Testis (tissue), 2 donors: ENCODE measurements at regions not wholly inside any gene's neighbourhood (a gene's known extent, or its start where the extent isn't known, plus 50 kb on each side); places are given as distances from the start of the nearest gene placed in this dataset.

ENCODE experiments used
- CTCF ChIP-seq, 3 experiments: fragments of 450-650 bp in 2 of 3; fragments of 200-600 bp in 1 of 3; sonication (generic) in 1 of 3; IDR thresholded peaks; one replicate each; pipeline ENCODE4 v1.5.1; 2016 to 2019; ENCODE audit warnings: antibody characterized with exemption in 3 of 3, mild to moderate bottlenecking in 2 of 3, moderate library complexity in 1 of 3
- POLR2A ChIP-seq: fragments of 450-650 bp; IDR thresholded peaks from one replicate; pipeline ENCODE4 v1.6.1; 2017; ENCODE audit warnings: antibody characterized with exemption, mild to moderate bottlenecking, moderate library complexity

DNA sequence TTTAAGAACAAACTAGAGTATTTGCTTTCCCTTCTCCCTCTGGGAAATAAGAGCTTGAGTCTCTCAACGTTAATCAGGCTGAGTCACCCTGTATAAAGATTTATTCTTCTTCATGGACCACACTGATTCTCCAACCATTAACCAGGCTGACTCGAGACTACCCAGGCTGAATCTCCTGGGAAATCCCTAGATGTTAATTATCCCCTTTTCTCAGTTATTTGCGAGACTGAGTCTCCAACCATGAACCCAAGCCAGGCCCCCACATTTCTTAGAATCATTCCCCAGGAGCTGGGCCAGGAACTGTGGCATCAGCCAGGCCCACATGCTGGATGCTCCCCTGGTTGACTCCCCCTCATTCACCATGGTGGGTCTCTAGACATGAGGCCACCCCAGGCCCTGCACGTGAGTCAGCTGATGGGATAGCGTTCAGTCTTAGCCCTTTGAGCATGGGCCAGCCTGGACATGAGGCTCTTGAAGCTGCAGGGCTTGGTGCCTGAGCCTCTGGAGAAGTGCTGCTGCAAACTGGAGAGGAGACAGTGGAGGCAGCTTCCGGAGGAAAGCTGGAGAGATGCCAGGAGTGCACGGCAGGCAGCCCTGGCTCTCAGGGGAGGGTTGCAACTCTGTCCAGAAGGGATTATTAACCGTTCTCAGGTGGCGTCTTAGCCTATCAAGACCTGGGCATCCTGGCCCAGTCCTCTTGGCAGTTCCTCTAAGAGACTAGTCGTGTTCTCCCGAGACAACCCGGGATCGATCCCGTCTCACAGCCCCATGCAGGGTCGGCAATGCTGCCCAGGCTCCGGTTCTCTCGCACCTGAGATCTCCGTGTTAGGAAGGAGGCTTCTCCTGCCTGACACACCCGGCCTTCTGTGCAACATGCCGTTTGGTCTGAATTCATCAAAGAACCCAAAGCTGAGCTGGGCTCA, 296.6 kb downstream of the ADGRD1 start:
- no peak for TF ChIP-seq POLR2A
- TF ChIP-seq CTCF (IDR thresholded peaks at IDR 0.05): no peak
